Muscle layer of duodenum (tissue), 2 donors: ENCODE measurements at regions not wholly inside any gene's neighbourhood (a gene's known extent, or its start where the extent isn't known, plus 50 kb on each side); places are given as distances from the start of the nearest gene placed in this dataset.

ENCODE experiments used
- H3K27ac ChIP-seq: one replicate; pipeline ENCODE4 v1.7.0; 2013; ENCODE audit warnings: mild to moderate bottlenecking, low read length
- H3K27me3 ChIP-seq: one replicate; pipeline ENCODE4 v1.7.0; 2013; ENCODE audit warnings: low read depth, mild to moderate bottlenecking, control low read depth, low read length
- H3K36me3 ChIP-seq, 2 donors: one replicate each; pipeline ENCODE4 v1.7.0; 2013; ENCODE audit warnings: low read length in 2 of 2, control low read depth in 1 of 2, mild to moderate bottlenecking in 1 of 2; ENCODE audit not compliant: insufficient read depth in 2 of 2, control insufficient read depth in 1 of 2
- H3K4me1 ChIP-seq, 2 donors: one replicate each; pipeline ENCODE4 v1.7.0; 2013; ENCODE audit warnings: low read length in 2 of 2, mild to moderate bottlenecking in 2 of 2, control low read depth in 1 of 2, moderate library complexity in 1 of 2; ENCODE audit not compliant: insufficient read depth in 2 of 2, control insufficient read depth in 1 of 2
- H3K4me3 ChIP-seq, 2 donors: one replicate each; pipeline ENCODE4 v1.7.0; 2013; ENCODE audit warnings: low read length in 2 of 2, low read depth in 1 of 2, mild to moderate bottlenecking in 1 of 2
- H3K9me3 ChIP-seq, 2 donors: one replicate each; pipeline ENCODE4 v1.7.0; 2013; ENCODE audit warnings: low read length in 2 of 2, control low read depth in 1 of 2, mild to moderate bottlenecking in 1 of 2; ENCODE audit not compliant: control insufficient read depth in 1 of 2
- donor health status: healthy.

- no peaks in the 10 kb centered on the region for H3K9me3 ChIP-seq
- H3K4me1 ChIP-seq, result no peaks in the 10 kb centered on the region
- no peaks in the 10 kb centered on the region for H3K36me3 ChIP-seq
- H3K27me3 ChIP-seq, result no peaks in the 10 kb centered on the region
- no peak overlapping the region for H3K27ac ChIP-seq
- H3K4me3 ChIP-seq, result no peak overlapping the region
These were observed 89.4 kb upstream of the SOX2 start for GRCh38 chr3:181622365-181622764.

- Histone ChIP-seq H3K4me1 (no peaks in the 10 kb centered on the region), H3K27me3 (no peaks in the 10 kb centered on the region), H3K36me3 (no peaks in the 10 kb centered on the region), H3K4me3 (no peak overlapping the region), H3K27ac (no peak overlapping the region), H3K9me3 (no peaks in the 10 kb centered on the region)
These were observed 91.8 kb upstream of the SOX2 start for GRCh38 chr3:181619897-181620296.

GRCh38 chr3:181618260-181618659 is 93.5 kb upstream of the SOX2 start:
- no peaks in the 10 kb centered on the region for H3K9me3 ChIP-seq
- H3K4me1 ChIP-seq, result no peaks in the 10 kb centered on the region
- no peak overlapping the region for H3K4me3 ChIP-seq
- H3K27me3 ChIP-seq, result no peaks in the 10 kb centered on the region
- no peak overlapping the region for H3K27ac ChIP-seq
- no peaks in the 10 kb centered on the region for H3K36me3 ChIP-seq

GRCh38 chr3:181616088-181617070 is 95.3 kb upstream of the SOX2 start:
- Histone ChIP-seq H3K27ac (no peak overlapping the region), H3K9me3 (no peaks in the 10 kb centered on the region), H3K27me3 (no peaks in the 10 kb centered on the region), H3K36me3 (no peaks in the 10 kb centered on the region), H3K4me1 (no peaks in the 10 kb centered on the region), H3K4me3 (no peak overlapping the region)

- H3K27me3 ChIP-seq, result no peaks in the 10 kb centered on the region
- H3K27ac ChIP-seq, result no peak overlapping the region
- no peak overlapping the region for H3K4me3 ChIP-seq
- H3K4me1 ChIP-seq, result no peaks in the 10 kb centered on the region
- no peaks in the 10 kb centered on the region for H3K9me3 ChIP-seq
- no peaks in the 10 kb centered on the region for H3K36me3 ChIP-seq
These were observed 96.1 kb upstream of the SOX2 start for GRCh38 chr3:181615666-181616065.

- Histone ChIP-seq H3K4me3 (no peak overlapping the region), H3K27ac (no peak overlapping the region), H3K4me1 (no peaks in the 10 kb centered on the region), H3K9me3 (no peaks in the 10 kb centered on the region), H3K36me3 (no peaks in the 10 kb centered on the region), H3K27me3 (no peaks in the 10 kb centered on the region)
These were observed 96.8 kb upstream of the SOX2 start for GRCh38 chr3:181614878-181615277.

- H3K27ac ChIP-seq, result no peak overlapping the region
These were observed 97.9 kb upstream of the SOX2 start for GRCh38 chr3:181613813-181614212.

GRCh38 chr3:181613191-181613590 is 98.5 kb upstream of the SOX2 start:
- no peak overlapping the region for H3K27ac ChIP-seq
- H3K36me3 ChIP-seq, result no peaks in the 10 kb centered on the region
- H3K9me3 ChIP-seq, result no peaks in the 10 kb centered on the region
- no peaks in the 10 kb centered on the region for H3K4me1 ChIP-seq
- H3K27me3 ChIP-seq, result no peaks in the 10 kb centered on the region
- no peak overlapping the region for H3K4me3 ChIP-seq

More at GRCh38 chr3:181613813-181614212, 97.9 kb upstream of the SOX2 start:
- Histone ChIP-seq H3K36me3 (no peaks in the 10 kb centered on the region), H3K9me3 (no peaks in the 10 kb centered on the region), H3K27me3 (no peaks in the 10 kb centered on the region), H3K4me3 (no peak overlapping the region), H3K4me1 (no peaks in the 10 kb centered on the region)

- H3K27ac ChIP-seq, result no peak overlapping the region
- H3K27me3 ChIP-seq, result no peaks in the 10 kb centered on the region
- H3K4me1 ChIP-seq, result no peaks in the 10 kb centered on the region
- no peaks in the 10 kb centered on the region for H3K9me3 ChIP-seq
- no peaks in the 10 kb centered on the region for H3K36me3 ChIP-seq
- no peak overlapping the region for H3K4me3 ChIP-seq
These were observed 100.8 kb upstream of the SOX2 start for GRCh38 chr3:181610973-181611265.

GRCh38 chr3:181610083-181610972 is 101.4 kb upstream of the SOX2 start:
- H3K4me1 ChIP-seq, result no peaks in the 10 kb centered on the region
- no peak overlapping the region for H3K27ac ChIP-seq
- H3K4me3 ChIP-seq, result no peak overlapping the region

GRCh38 chr3:181609030-181609767 is 102.5 kb upstream of the SOX2 start:
- Histone ChIP-seq H3K4me1 (no peaks in the 10 kb centered on the region), H3K9me3 (no peaks in the 10 kb centered on the region), H3K27me3 (no peaks in the 10 kb centered on the region), H3K36me3 (no peaks in the 10 kb centered on the region), H3K27ac (no peak overlapping the region), H3K4me3 (no peak overlapping the region)

More at GRCh38 chr3:181610083-181610972, 101.4 kb upstream of the SOX2 start:
- H3K9me3 ChIP-seq, result no peaks in the 10 kb centered on the region
- H3K36me3 ChIP-seq, result no peaks in the 10 kb centered on the region
- no peaks in the 10 kb centered on the region for H3K27me3 ChIP-seq
